ENCODE measurements at regions not wholly inside any gene's neighbourhood (a gene's known extent, or its start where the extent isn't known, plus 50 kb on each side); places are given as distances from the start of the nearest gene placed in this dataset.

DNA sequence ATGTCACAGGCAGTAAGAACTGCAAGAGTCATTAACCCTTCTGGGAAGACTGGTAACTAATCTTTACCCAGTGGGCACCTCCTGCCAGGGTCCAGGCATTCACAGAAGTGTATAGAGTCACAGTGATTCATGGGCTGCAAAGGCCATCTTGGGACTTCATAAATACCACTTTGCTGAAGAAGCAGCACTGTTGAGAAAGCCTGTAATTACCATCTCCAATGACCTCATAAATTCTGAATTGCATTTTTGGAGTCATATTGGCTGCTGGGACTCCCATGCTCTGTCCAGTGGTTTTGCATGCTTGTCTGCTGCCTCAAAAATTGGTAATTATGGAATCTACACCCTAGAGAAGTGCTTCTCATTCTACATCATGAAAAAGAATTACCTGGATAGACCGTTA lies 837.2 kb downstream of the NTRK3 start:
- TF ChIP-seq, protein P1, sequence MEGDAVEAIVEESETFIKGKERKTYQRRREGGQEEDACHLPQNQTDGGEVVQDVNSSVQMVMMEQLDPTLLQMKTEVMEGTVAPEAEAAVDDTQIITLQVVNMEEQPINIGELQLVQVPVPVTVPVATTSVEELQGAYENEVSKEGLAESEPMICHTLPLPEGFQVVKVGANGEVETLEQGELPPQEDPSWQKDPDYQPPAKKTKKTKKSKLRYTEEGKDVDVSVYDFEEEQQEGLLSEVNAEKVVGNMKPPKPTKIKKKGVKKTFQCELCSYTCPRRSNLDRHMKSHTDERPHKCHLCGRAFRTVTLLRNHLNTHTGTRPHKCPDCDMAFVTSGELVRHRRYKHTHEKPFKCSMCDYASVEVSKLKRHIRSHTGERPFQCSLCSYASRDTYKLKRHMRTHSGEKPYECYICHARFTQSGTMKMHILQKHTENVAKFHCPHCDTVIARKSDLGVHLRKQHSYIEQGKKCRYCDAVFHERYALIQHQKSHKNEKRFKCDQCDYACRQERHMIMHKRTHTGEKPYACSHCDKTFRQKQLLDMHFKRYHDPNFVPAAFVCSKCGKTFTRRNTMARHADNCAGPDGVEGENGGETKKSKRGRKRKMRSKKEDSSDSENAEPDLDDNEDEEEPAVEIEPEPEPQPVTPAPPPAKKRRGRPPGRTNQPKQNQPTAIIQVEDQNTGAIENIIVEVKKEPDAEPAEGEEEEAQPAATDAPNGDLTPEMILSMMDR (conservative IDR thresholded peaks at IDR 0.05; ENCODE audit: low read depth, low read length), result no peak
- H3K4me3 ChIP-seq (ENCODE audit: low read depth, low read length), result no peak overlapping the region
- DNase-seq (ENCODE audit: low read depth), result no peak

DNA sequence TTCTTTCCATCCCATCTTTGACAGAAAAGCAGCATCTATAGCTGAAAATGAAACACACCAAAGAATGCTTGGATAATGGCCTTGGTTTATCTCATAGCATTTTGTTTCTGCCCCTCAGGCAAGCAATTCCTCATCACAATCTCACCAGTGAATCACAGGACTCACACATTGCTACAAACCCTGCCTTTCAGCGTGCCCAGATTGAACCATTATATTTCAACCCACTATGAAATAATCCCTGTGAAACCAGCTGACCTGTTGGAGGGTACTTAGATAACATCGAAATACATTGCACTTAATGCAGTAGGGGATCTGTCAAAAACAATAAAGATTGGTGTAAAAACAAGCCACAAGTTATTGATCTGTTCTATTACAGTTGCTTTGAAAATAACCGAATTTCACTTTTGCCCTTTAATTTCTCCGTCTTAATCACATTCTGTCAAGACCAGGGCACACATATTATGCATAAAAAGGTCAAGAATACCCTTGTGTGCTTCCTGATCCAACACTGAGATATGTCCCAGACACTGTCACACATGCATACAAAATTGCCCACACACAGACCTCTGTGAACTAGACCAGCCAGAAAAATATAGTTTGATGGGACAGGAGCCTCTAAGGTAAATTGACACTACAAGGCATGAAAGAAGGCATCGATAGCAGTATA lies 839.8 kb downstream of the NTRK3 start:
- DNase-seq (ENCODE audit: low read depth), result no peak
- TF ChIP-seq, protein P1 (conservative IDR thresholded peaks at IDR 0.05; ENCODE audit: low read depth, low read length), result no peak

DNA sequence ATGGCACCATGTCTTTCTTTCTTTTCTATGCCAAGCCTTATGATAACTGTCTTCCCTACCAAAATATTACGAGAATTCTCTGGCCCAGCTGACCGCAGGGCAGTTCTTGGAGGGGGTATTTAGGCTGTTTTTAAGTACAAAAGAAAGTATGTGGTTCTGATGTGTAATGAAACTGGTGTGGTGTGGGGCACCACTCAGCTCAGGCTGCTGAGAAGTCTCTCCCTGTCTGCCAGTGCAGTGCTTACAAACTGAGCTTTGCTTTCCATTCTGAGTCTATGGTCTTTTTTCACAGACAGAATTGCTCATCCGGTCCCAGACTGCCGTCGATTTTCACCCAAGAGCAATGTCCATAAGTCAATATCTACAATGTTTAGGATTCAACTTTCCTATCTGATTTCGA lies 847.6 kb downstream of the NTRK3 start:
- TF ChIP-seq, protein P1 (conservative IDR thresholded peaks at IDR 0.05; ENCODE audit: low read depth, low read length), result no peak
- no peak for DNase-seq (ENCODE audit: low read depth)
- H3K4me3 ChIP-seq (ENCODE audit: low read depth, low read length), result no peak overlapping the region

More for the DNA sequence above, 839.8 kb downstream of the NTRK3 start:
- H3K4me3 ChIP-seq (ENCODE audit: low read depth, low read length), result no peak overlapping the region

DNA sequence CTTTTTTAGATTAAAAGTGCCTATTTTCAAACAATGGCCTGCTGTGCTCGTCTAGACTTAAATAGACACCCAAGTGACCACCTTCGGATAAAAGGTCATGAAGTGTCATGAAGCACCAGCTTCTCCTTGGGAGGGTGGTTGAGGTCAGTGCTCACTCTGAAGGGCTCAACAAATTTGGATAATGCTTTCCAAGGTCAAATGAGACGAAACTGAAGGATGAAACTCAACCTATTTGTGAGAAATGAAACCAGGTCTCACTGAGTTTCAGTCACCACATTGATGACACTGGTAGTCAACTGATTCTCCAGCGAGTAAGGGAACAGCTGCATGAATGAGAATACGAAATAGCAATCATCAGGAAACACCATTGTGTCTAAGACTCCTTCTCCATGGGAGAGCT lies 852.6 kb downstream of the NTRK3 start:
- DNase-seq (ENCODE audit: low read depth), result no peak

DNA sequence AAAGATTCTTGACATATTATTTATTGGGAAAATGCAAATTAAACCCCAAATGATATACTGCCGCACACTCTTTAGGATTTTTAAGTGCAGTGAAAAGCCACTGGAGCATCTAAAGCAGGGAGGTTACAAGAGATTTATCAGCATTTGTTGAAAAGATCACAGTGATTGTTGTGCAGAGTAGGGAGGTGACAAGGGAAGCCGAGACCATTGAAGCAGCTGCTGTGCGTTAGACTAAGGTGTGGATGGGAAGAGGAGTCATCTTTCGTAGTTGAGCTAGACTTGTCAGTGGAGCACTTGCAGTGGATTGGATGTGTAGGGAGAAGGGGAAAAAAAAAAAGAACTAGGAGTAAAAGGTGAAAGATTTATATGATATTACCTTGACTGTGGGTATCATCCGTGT lies 854.6 kb downstream of the NTRK3 start:
- no peak for DNase-seq (ENCODE audit: low read depth)
- H3K4me3 ChIP-seq (ENCODE audit: low read depth, low read length), result no peak overlapping the region
- TF ChIP-seq, protein P1 (conservative IDR thresholded peaks at IDR 0.05; ENCODE audit: low read depth, low read length), result no peak

More for the DNA sequence above, 852.6 kb downstream of the NTRK3 start:
- H3K4me3 ChIP-seq (ENCODE audit: low read depth, low read length), result no peak overlapping the region
- TF ChIP-seq, protein P1 (conservative IDR thresholded peaks at IDR 0.05; ENCODE audit: low read depth, low read length), result no peak

DNA sequence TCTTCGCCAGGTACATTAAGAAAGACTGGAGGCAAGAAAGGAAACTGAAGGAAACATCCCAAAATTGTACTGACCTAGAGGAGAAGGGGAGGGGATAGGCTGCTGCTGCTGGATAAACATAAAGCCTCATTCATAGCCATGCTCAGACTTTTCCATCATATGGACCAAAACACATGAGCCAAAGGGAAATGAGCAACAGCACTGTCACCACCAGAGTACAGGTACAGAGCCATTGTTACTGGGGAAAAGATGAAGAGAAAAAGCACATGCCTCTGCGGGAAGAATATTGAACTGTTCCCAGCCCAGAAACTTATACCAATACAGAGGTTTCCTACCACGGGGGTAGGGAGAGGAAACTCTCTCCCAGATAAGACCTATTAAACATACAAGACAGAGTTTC lies 861.9 kb downstream of the NTRK3 start:
- H3K4me3 ChIP-seq (ENCODE audit: low read depth, low read length), result no peak overlapping the region
- DNase-seq (ENCODE audit: low read depth), result no peak
- TF ChIP-seq, protein P1 (conservative IDR thresholded peaks at IDR 0.05; ENCODE audit: low read depth, low read length), result no peak

DNA sequence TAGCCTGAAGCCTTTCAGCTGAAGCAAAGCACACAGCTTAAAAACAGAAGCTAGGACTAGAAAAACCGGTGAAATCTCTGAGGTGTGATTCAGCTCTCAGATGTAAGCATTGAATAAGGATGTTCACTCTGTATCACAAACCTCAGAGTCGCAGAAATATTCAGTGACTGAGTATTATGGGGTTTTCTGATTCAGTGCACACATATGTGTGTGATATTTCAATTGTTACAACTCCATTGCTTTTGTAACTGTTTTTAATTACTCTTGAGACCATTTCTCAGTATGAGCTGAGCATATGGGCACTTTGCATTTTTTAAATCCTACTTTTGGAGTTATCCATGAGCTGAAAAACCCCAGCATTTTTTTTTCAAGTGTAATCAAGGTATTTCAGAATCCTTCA lies 868.8 kb downstream of the NTRK3 start:
- TF ChIP-seq, protein P1 (conservative IDR thresholded peaks at IDR 0.05; ENCODE audit: low read depth, low read length), result no peak
- DNase-seq (ENCODE audit: low read depth), result no peak
- no peak overlapping the region for H3K4me3 ChIP-seq (ENCODE audit: low read depth, low read length)

Measured in choroid plexus epithelial cell (primary cell).